AG10803 (cell line): ENCODE measurements at regions not wholly inside any gene's neighbourhood (a gene's known extent, or its start where the extent isn't known, plus 50 kb on each side); places are given as distances from the start of the nearest gene placed in this dataset.
"Not testable (repeated sequence)": the region's sequence is repeated elsewhere in the genome, so short reads cannot be mapped to it uniquely, and the experiment has no call there.

Experiments used
- DNase-seq: peaks from one replicate; pipeline ENCODE4 v3.0.0; 2010; ENCODE audit warnings: low read depth
- H3K4me3 ChIP-seq: 2 replicates; pipeline ENCODE4 v1.5.1; 2011; ENCODE audit warnings: mild to moderate bottlenecking, low read length, control low read depth
- TF ChIP-seq, protein P1 (sequence below): conservative IDR thresholded peaks from 2 replicates; pipeline ENCODE4 v1.5.1; 2011; ENCODE audit warnings: mild to moderate bottlenecking, low read length, control low read depth, inconsistent platforms

DNA sequence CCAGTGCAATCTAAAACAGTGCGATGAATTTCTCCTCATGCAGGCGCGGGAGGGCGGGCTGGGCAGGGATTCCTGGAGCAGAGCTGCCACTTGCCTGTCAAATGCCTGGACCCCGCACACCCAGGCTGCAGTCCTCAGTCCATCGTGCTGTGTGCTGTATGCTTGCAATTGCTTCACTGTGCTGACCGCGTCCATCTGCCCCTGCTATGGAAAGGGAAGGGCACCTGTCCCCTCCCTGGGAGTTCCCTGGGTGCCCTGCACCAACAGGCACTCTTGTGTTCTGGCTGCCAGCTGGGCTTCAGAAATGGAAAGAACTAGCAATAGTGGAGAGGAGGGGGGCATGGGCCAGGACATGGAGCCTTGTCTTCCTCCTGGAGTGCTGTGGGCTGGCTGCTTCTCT lies 185.4 kb upstream of the B3GAT1 start:
- TF ChIP-seq, protein P1, sequence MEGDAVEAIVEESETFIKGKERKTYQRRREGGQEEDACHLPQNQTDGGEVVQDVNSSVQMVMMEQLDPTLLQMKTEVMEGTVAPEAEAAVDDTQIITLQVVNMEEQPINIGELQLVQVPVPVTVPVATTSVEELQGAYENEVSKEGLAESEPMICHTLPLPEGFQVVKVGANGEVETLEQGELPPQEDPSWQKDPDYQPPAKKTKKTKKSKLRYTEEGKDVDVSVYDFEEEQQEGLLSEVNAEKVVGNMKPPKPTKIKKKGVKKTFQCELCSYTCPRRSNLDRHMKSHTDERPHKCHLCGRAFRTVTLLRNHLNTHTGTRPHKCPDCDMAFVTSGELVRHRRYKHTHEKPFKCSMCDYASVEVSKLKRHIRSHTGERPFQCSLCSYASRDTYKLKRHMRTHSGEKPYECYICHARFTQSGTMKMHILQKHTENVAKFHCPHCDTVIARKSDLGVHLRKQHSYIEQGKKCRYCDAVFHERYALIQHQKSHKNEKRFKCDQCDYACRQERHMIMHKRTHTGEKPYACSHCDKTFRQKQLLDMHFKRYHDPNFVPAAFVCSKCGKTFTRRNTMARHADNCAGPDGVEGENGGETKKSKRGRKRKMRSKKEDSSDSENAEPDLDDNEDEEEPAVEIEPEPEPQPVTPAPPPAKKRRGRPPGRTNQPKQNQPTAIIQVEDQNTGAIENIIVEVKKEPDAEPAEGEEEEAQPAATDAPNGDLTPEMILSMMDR, result no peak
- H3K4me3 ChIP-seq, result no peak overlapping the region
- DNase-seq, result no peak

DNA sequence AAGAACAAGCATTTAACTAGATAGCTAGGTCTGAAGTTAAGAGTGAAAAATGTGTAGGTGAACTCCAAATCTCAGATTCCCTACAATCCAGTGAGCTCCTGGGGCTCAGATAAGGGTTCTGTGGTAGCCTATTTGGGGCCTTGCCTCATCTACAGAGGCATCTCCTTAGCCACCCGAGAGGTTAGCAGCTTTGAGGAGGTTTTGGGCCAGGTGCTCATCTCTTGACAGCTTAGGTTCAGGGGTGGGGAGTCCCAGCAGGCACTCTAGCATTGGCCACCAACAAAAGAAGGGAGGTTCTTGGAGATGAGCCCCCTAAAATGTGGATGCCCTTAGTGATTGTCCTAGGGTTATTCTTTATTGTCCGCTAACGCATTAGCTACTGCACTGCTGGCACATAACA lies 184.4 kb upstream of the B3GAT1 start:
- TF ChIP-seq, protein P1, result no peak
- no peak overlapping the region for H3K4me3 ChIP-seq
- DNase-seq, result no peak

DNA sequence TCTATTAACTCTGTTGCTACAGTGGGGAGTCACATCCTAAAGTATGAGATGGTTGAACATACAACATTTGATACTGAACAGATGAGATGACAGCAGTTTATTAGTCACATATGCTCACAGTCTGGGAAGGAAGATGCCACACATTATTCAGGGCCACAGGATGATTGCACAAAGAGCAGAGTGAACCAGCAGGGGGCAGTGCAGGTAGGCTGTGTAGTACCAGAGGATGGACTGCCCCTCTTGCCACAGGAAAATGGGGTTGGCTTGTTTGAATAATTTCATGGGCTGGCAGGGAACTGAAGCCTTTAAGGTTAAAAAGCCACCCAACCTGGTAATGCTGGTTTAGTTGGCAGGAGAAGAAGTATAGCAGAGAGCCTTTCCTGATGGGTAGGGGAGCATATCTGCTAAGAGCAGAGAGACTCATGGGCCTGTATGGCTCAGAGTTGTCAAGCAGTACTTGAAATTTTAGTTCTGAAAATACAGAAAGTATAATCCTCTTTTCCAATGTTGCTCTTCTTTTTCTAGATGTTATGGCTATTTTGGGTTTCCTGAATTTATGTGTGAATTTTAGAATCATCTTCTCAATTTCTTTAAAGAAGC lies 180.4 kb upstream of the B3GAT1 start:
- DNase-seq, result no peak
- TF ChIP-seq, protein P1, result no peak
- no peak overlapping the region for H3K4me3 ChIP-seq

DNA sequence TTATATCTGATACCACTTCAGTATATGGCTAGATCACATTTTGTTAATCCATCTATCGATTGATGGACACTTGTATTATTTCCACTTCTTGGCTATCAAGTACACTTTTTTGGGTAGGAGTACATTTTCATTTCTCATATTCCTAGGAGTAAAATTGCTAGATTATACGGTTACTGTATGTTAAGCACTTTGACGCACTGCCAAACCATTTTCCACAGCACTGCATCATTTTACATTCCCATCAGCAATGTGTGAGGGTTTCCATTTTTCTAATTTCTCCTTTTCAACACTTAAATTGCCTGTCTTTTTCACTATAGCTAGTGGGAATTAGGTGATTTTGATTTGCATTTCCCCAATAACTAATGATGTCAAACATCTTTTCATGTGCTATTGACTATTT lies 179.3 kb upstream of the B3GAT1 start:
- no peak overlapping the region for H3K4me3 ChIP-seq
- TF ChIP-seq, protein P1, result no peak
- DNase-seq, result no peak

DNA sequence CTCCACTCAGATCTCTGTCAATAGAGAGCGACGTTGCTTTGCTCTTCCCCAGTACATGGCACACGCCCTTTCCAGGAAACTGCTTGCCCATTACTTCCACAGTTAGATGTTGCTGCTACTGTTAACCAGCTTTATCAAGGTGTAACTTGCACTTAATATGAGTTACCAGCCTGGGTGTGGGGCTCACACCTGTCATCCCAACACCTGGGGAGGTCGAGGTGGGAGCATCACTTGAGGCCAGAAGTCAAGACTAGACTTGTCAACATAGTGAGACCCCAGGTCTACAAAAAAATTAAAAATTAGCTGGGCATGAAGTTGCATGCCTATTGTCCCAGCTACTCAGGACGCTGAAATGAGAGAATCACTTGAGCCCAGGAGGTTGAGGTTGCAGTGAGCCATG lies 177.1 kb upstream of the B3GAT1 start:
- no peak for DNase-seq
- TF ChIP-seq, protein P1, result no peak
- H3K4me3 ChIP-seq, result no peak overlapping the region

DNA sequence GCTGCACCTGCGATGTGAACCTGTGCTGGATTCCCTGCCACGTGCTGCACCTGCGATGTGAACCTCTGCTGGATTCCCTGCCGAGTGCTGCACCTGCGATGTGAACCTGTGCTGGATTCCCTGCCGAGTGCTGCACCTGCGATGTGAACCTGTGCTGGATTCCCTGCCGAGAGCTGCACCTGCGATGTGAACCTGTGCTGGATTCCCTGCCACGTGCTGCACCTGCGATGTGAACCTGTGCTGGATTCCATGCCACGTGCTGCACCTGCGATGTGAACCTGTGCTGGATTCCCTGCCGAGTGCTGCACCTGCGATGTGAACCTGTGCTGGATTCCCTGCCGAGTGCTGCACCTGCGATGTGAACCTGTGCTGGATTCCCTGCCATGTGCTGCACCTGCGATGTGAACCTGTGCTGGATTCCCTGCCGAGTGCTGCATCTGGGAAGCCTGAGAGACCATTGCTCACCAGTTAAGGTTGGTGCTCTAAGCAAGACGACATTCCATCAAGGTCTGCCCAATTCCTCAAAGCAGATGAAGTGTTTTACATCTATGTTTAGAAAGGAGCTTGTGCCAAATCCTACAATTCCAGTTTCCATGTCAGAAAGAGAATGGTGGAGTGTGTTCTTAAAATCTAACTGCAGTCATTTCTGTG lies 176.5 kb upstream of the B3GAT1 start:
- not testable (repeated sequence) for H3K4me3 ChIP-seq, DNase-seq

DNA sequence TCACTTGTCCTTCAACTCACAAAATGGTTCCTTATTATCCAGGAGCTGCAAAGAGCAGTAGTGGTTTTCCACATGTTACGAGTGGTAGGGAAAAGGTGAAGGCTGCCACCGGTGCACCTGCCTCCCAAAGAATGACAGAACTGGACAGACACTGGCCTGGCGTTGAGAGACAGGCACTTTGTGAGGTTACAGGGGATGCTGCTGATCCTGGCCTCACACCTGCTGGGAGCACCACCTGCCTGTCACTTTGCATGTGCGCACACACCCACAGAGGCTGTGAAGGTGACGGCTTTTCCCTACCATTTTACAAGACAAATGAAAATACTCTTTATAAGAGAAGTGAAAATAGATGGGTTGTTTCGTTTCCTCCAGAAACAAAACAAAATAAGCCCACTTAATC lies 175.3 kb upstream of the B3GAT1 start:
- TF ChIP-seq, protein P1, result no peak
- no peak overlapping the region for H3K4me3 ChIP-seq

DNA sequence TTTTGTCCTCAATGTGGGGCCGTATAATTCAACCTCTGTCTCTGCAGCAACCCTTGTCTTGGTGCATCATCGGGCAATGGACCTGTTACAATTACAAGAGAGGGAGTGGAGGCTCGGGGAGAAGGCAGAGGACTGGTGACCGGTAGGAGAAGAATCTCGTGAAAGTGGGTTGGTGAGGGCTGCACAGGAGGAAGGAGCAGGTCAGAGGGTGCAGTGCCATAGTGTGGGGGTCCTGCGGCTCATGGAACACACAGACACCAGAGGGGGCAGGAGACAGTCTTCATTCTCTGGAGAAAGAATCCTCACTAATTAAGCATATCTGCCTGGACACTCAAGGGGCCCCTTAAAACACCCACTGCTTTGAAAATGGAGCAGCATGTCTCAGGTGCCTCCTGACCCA lies 174.7 kb upstream of the B3GAT1 start:
- no peak overlapping the region for H3K4me3 ChIP-seq
- TF ChIP-seq, protein P1, result no peak
- no peak for DNase-seq

More for the DNA sequence above, 175.3 kb upstream of the B3GAT1 start:
- no peak for DNase-seq
